ENCODE measurements at regions not wholly inside any gene's neighbourhood (a gene's known extent, or its start where the extent isn't known, plus 50 kb on each side); places are given as distances from the start of the nearest gene placed in this dataset.

- intact Hi-C loops (cut with DNase I; ENCODE audit: low total_unique reads) = no loop called here
- Histone ChIP-seq H3K9me3 (no peaks in the 10 kb centered on the region), H3K27me3 (replicated peaks in 1 of 7) (no peaks in the 10 kb centered on the region), H3K36me3 (no peaks in the 10 kb centered on the region), H3K4me3 (no peak overlapping the region), H3K27ac (no peak overlapping the region), H3K4me1 (no peaks in the 10 kb centered on the region)
- TF ChIP-seq POLR2AphosphoS5 (IDR thresholded peaks at IDR 0.05) (no peak), POLR2A (IDR thresholded peaks at IDR 0.05) (no peak)
- TF ChIP-seq, protein P1, sequence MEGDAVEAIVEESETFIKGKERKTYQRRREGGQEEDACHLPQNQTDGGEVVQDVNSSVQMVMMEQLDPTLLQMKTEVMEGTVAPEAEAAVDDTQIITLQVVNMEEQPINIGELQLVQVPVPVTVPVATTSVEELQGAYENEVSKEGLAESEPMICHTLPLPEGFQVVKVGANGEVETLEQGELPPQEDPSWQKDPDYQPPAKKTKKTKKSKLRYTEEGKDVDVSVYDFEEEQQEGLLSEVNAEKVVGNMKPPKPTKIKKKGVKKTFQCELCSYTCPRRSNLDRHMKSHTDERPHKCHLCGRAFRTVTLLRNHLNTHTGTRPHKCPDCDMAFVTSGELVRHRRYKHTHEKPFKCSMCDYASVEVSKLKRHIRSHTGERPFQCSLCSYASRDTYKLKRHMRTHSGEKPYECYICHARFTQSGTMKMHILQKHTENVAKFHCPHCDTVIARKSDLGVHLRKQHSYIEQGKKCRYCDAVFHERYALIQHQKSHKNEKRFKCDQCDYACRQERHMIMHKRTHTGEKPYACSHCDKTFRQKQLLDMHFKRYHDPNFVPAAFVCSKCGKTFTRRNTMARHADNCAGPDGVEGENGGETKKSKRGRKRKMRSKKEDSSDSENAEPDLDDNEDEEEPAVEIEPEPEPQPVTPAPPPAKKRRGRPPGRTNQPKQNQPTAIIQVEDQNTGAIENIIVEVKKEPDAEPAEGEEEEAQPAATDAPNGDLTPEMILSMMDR (IDR thresholded peaks at IDR 0.05 in 8 of 11, conservative IDR thresholded peaks at IDR 0.05 in 3 of 11) = no peak
- whole genome bisulfite sequencing, 5 donors = 76 to 89% (median 84%) methylated on average over 14 of the region's 14 CpGs
- DNase-seq = no peak
These were observed 656.0 kb upstream of the SALL3 start for GRCh38 chr18:78323453-78324197.

GRCh38 chr18:78327643-78328042 is 652.0 kb upstream of the SALL3 start:
- WGBS, 5 donors = 84 to 95% (median 89%) methylated on average over 8 of the region's 8 CpGs
- TF ChIP-seq POLR2A (IDR thresholded peaks at IDR 0.05) (no peak), POLR2AphosphoS5 (IDR thresholded peaks at IDR 0.05) (no peak)
- TF ChIP-seq, protein P1 (IDR thresholded peaks at IDR 0.05 in 8 of 11, conservative IDR thresholded peaks at IDR 0.05 in 3 of 11) = no peak
- intact Hi-C loops (cut with DNase I; ENCODE audit: low total_unique reads) = no loop called here

DNA sequence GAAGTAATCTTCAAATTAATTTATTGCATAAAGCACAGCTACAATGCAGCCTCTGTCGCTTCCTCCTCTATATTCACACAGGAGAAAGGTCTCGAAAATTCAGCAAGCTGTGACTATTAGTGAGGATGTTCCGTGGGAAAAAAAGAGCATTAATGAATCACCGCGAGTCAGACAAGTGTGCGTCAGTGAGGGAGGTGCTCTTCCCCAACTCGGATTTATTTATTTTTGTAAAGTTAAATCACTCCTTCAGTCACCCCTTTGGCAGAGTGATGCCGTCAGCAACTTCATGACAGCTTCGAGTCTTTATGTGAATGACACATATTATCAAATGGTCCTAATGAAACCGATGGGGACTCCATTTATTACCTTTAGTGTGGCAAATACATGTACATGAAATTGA is 648.9 kb upstream of the SALL3 start:
- no peak overlapping the region for H3K27ac ChIP-seq
- intact Hi-C loops (cut with DNase I; ENCODE audit: low total_unique reads) = no loop called here
- no peaks in the 10 kb centered on the region for H3K36me3 ChIP-seq
- H3K9me3 ChIP-seq = no peaks in the 10 kb centered on the region
- TF ChIP-seq POLR2AphosphoS5 (IDR thresholded peaks at IDR 0.05) = no peak
- 81 to 94% (median 89%) methylated on average over 10 of the region's 10 CpGs for WGBS, 5 donors
- DNase-seq = no peak
- no peaks in the 10 kb centered on the region for H3K27me3 ChIP-seq (replicated peaks in 1 of 7)
- no peaks in the 10 kb centered on the region for H3K4me1 ChIP-seq
- H3K4me3 ChIP-seq = no peak overlapping the region

More at GRCh38 chr18:78327643-78328042, 652.0 kb upstream of the SALL3 start:
- no peaks in the 10 kb centered on the region for H3K9me3 ChIP-seq
- no peaks in the 10 kb centered on the region for H3K36me3 ChIP-seq
- no peak overlapping the region for H3K27ac ChIP-seq
- H3K27me3 ChIP-seq (replicated peaks in 1 of 7) = no peaks in the 10 kb centered on the region
- H3K4me1 ChIP-seq = no peaks in the 10 kb centered on the region
- H3K4me3 ChIP-seq = no peak overlapping the region
- DNase-seq = no peak

DNA sequence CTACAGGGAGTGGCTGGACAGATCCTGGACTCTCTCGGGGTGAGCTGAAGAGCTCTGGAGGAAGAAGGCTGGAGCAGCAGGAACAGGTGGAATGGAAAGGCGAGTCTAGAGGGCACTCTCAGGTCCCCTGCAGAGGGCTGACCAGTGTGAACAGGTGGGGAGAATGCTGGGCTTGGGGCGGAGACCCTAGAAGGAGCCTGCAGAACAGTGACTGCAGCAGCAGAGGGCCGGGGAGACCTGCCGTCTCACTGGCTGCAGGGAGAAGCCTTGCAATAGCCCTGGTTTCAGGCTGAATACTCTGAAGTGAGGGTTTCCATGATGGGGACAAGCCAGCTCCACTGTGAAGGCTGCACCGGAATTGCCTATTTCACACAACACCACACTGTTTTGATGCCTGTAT is 626.7 kb upstream of the SALL3 start:
- no peaks in the 10 kb centered on the region for H3K36me3 ChIP-seq
- no peaks in the 10 kb centered on the region for H3K4me1 ChIP-seq
- DNase-seq = no peak
- H3K9me3 ChIP-seq = peaks cover 0 to 5% (median 0%) of the 10 kb centered on the region in 8 donors
- H3K27me3 ChIP-seq (replicated peaks in 1 of 7) = no peaks in the 10 kb centered on the region
- no peak overlapping the region for H3K4me3 ChIP-seq
- intact Hi-C loops (cut with DNase I; ENCODE audit: low total_unique reads) = no loop called here
- no peak for TF ChIP-seq POLR2A (IDR thresholded peaks at IDR 0.05)
- TF ChIP-seq, protein P1 (IDR thresholded peaks at IDR 0.05 in 8 of 11, conservative IDR thresholded peaks at IDR 0.05 in 3 of 11) = no peak
- TF ChIP-seq POLR2AphosphoS5 (IDR thresholded peaks at IDR 0.05) = no peak
- no peak overlapping the region for H3K27ac ChIP-seq
- 75 to 85% (median 79%) methylated on average over 6 of the region's 6 CpGs for WGBS, 5 donors

Data from spleen (tissue), 11 donors.